ENCODE measurements at regions not wholly inside any gene's neighbourhood (a gene's known extent, or its start where the extent isn't known, plus 50 kb on each side); places are given as distances from the start of the nearest gene placed in this dataset.

DNA sequence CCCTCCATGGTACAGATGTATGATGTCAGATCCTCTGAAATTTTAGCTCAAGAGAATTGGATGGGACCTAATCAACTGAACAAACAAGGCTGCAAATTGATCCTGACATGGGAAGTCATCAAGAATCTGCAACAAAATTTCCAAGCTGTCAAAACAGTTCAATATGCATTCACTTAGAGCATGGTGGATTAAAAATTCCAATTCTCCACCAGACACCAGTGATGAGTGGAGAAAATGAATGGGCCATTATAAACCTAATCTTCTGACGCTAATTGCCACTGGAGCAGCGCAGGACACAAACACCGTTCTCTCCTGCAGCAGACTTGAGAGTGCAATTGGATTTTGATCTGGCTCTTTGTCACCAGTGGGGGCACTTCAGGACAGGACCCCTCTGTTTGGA is 94.2 kb downstream of the MINAR1 start:
- no peaks in the 10 kb centered on the region for H4K20me1 ChIP-seq (ENCODE audit: control insufficient read depth, insufficient read depth, low read depth, low read length)
- no peaks in the 10 kb centered on the region for H3K36me3 ChIP-seq (ENCODE audit: control insufficient read depth, low read length)
- TF ChIP-seq EZH2phosphoT487 (IDR thresholded peaks at IDR 0.05; ENCODE audit: borderline replicate concordance, low read length): no peak
- TF ChIP-seq, protein P1, sequence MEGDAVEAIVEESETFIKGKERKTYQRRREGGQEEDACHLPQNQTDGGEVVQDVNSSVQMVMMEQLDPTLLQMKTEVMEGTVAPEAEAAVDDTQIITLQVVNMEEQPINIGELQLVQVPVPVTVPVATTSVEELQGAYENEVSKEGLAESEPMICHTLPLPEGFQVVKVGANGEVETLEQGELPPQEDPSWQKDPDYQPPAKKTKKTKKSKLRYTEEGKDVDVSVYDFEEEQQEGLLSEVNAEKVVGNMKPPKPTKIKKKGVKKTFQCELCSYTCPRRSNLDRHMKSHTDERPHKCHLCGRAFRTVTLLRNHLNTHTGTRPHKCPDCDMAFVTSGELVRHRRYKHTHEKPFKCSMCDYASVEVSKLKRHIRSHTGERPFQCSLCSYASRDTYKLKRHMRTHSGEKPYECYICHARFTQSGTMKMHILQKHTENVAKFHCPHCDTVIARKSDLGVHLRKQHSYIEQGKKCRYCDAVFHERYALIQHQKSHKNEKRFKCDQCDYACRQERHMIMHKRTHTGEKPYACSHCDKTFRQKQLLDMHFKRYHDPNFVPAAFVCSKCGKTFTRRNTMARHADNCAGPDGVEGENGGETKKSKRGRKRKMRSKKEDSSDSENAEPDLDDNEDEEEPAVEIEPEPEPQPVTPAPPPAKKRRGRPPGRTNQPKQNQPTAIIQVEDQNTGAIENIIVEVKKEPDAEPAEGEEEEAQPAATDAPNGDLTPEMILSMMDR (IDR thresholded peaks at IDR 0.05; ENCODE audit: low read depth, low read length, poor library complexity, severe bottlenecking): no peak
- no peaks in the 10 kb centered on the region for H3K79me2 ChIP-seq (ENCODE audit: control insufficient read depth, low read length)
- no peaks in the 10 kb centered on the region for H3F3A ChIP-seq (ENCODE audit: control insufficient read depth, insufficient read depth)
- no peaks in the 10 kb centered on the region for H3K9me3 ChIP-seq (ENCODE audit: control insufficient read depth, insufficient read depth, low read length)
- no peak overlapping the region for H3K4me2 ChIP-seq (ENCODE audit: low read length)
- peaks cover 2% of the 10 kb centered on the region; the same call in 1 of the 2 replicates for H3K27me3 ChIP-seq (ENCODE audit: control insufficient read depth, low read length)
- H3K27ac ChIP-seq (ENCODE audit: low read depth, low read length): no peak overlapping the region
- H3K4me1 ChIP-seq (ENCODE audit: control insufficient read depth, low read length): no peaks in the 10 kb centered on the region
- no peaks in the 10 kb centered on the region for H3K9me2 ChIP-seq (replicated peaks; ENCODE audit: control insufficient read depth, low read length)
- H3K4me3 ChIP-seq (ENCODE audit: low read length): no peak overlapping the region

DNA sequence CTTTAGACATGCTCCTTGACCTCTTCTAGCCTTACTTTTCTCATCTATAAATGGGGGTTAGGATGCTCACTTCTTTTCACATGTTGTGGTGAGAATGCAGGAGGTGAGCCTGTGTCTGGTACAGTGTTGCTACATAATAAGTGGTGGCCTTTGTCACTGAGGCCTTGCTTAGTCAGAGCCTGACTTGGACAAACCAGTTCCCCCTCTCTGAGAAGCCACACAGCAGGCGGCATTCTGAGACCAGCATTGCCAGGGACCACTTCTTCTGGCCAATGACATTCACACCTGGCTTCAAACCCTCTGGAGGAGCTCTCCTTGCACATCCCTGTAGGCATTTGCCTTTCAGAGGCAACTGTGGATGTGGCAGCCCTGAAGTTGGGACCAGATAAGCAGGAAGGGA is 95.7 kb downstream of the MINAR1 start:
- Histone ChIP-seq H3K36me3 (ENCODE audit: control insufficient read depth, low read length) (no peaks in the 10 kb centered on the region), H3K27ac (ENCODE audit: low read depth, low read length) (no peak overlapping the region), H3K27me3 (ENCODE audit: control insufficient read depth, low read length) (peaks cover 2% of the 10 kb centered on the region; the same call in 1 of the 2 replicates)

DNA sequence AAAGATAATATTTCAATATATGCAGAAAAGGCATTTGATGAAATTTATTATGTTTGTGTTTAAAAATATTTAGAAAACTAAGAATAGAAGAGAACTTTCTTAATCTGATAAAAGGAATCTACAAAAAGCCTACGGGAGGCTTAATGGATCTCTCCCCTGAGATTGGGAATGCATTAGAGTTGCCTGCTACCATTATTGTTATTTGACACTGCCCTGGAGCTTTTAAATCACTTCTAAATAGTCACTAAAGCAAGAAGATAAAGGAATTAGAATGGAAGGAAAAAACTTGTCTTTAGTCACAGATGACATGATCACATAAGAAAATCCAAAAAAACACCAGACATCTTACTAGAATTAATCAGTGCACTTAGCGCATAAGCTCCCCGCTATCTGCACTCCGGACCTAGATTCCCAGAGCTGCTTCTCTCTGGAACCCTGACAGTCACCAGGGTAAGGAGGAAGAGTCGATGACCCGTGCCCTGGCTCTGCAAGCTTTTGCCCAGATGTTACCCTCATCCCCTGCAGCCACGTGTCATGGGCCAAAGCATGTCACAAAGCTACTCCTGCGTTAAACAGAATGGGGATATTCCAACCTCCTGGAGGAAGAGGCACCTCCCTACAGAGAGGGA is 97.1 kb downstream of the MINAR1 start:
- Histone ChIP-seq H3K4me2 (ENCODE audit: low read length) (no peak overlapping the region), H3K27me3 (ENCODE audit: control insufficient read depth, low read length) (peaks cover 2% of the 10 kb centered on the region; the same call in 1 of the 2 replicates), H4K20me1 (ENCODE audit: control insufficient read depth, insufficient read depth, low read depth, low read length) (no peaks in the 10 kb centered on the region), H3K36me3 (ENCODE audit: control insufficient read depth, low read length) (no peaks in the 10 kb centered on the region), H3K27ac (ENCODE audit: low read depth, low read length) (no peak overlapping the region), H3K9me3 (ENCODE audit: control insufficient read depth, insufficient read depth, low read length) (no peaks in the 10 kb centered on the region), H3K4me1 (ENCODE audit: control insufficient read depth, low read length) (no peaks in the 10 kb centered on the region), H3K79me2 (ENCODE audit: control insufficient read depth, low read length) (no peaks in the 10 kb centered on the region), H3F3A (ENCODE audit: control insufficient read depth, insufficient read depth) (no peaks in the 10 kb centered on the region), H3K4me3 (ENCODE audit: low read length) (no peak overlapping the region), H3K9me2 (replicated peaks; ENCODE audit: control insufficient read depth, low read length) (no peaks in the 10 kb centered on the region)
- TF ChIP-seq EZH2phosphoT487 (IDR thresholded peaks at IDR 0.05; ENCODE audit: borderline replicate concordance, low read length): no peak
- TF ChIP-seq, protein P1 (IDR thresholded peaks at IDR 0.05; ENCODE audit: low read depth, low read length, poor library complexity, severe bottlenecking): no peak

More for the DNA sequence above, 95.7 kb downstream of the MINAR1 start:
- TF ChIP-seq, protein P1 (IDR thresholded peaks at IDR 0.05; ENCODE audit: low read depth, low read length, poor library complexity, severe bottlenecking): no peak
- TF ChIP-seq EZH2phosphoT487 (IDR thresholded peaks at IDR 0.05; ENCODE audit: borderline replicate concordance, low read length): no peak
- H3K9me3 ChIP-seq (ENCODE audit: control insufficient read depth, insufficient read depth, low read length): no peaks in the 10 kb centered on the region
- no peaks in the 10 kb centered on the region for H3K4me1 ChIP-seq (ENCODE audit: control insufficient read depth, low read length)
- H3K9me2 ChIP-seq (replicated peaks; ENCODE audit: control insufficient read depth, low read length): no peaks in the 10 kb centered on the region
- no peak overlapping the region for H3K4me2 ChIP-seq (ENCODE audit: low read length)
- no peaks in the 10 kb centered on the region for H3K79me2 ChIP-seq (ENCODE audit: control insufficient read depth, low read length)
- no peak overlapping the region for H3K4me3 ChIP-seq (ENCODE audit: low read length)
- no peaks in the 10 kb centered on the region for H3F3A ChIP-seq (ENCODE audit: control insufficient read depth, insufficient read depth)
- no peaks in the 10 kb centered on the region for H4K20me1 ChIP-seq (ENCODE audit: control insufficient read depth, insufficient read depth, low read depth, low read length)
